OCI-LY7 (cell line): ENCODE measurements at regions not wholly inside any gene's neighbourhood (a gene's known extent, or its start where the extent isn't known, plus 50 kb on each side); places are given as distances from the start of the nearest gene placed in this dataset.

Experiments used
- EZH2phosphoT487 ChIP-seq: fragments of 200-600 bp; sonication (generic); IDR thresholded peaks from 2 replicates; pipeline ENCODE4 v1.6.1; 2018; ENCODE audit warnings: low read depth, borderline replicate concordance, mild to moderate bottlenecking, mixed run types, antibody characterized with exemption, low read length, moderate library complexity, mixed read lengths
- TF ChIP-seq, protein P1 (sequence below): fragments of 200-600 bp; sonication (generic); conservative IDR thresholded peaks from 2 replicates; pipeline ENCODE4 v1.5.1; 2014; ENCODE audit warnings: mild to moderate bottlenecking, antibody characterized with exemption, low read length, moderate library complexity, mixed read lengths

DNA sequence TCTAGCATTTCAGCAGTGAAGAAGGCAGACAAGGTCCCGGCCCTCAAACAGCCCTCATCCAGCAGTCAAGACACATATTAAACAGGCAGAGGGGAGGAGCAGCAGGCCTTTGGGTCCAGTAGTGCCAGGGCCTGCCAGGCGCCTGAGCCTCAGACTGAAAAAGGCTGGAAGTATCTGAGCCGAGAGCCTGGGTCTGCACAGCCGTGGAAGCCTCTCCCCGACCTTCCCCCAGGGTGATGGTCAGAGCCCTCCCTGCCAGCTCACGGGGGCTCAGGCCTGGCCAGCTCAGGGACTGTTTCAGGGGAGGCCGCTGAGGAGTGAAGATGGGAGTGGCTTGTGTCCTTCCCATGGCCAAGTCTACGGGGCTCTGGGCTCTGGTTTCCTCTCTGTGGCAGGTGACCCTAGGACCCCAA is 565.2 kb downstream of the PTPRU start:
- TF ChIP-seq, protein P1, sequence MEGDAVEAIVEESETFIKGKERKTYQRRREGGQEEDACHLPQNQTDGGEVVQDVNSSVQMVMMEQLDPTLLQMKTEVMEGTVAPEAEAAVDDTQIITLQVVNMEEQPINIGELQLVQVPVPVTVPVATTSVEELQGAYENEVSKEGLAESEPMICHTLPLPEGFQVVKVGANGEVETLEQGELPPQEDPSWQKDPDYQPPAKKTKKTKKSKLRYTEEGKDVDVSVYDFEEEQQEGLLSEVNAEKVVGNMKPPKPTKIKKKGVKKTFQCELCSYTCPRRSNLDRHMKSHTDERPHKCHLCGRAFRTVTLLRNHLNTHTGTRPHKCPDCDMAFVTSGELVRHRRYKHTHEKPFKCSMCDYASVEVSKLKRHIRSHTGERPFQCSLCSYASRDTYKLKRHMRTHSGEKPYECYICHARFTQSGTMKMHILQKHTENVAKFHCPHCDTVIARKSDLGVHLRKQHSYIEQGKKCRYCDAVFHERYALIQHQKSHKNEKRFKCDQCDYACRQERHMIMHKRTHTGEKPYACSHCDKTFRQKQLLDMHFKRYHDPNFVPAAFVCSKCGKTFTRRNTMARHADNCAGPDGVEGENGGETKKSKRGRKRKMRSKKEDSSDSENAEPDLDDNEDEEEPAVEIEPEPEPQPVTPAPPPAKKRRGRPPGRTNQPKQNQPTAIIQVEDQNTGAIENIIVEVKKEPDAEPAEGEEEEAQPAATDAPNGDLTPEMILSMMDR: no peak
- no peak for TF ChIP-seq EZH2phosphoT487
